ENCODE measurements at regions not wholly inside any gene's neighbourhood (a gene's known extent, or its start where the extent isn't known, plus 50 kb on each side); places are given as distances from the start of the nearest gene placed in this dataset.

GRCh38 chr3:11696054-11696453, 52.3 kb upstream of the VGLL4 start:
- TF ChIP-seq CTCF (conservative IDR thresholded peaks at IDR 0.05) (no peak), ZFX (IDR thresholded peaks at IDR 0.05) (no peak)

Measured in C4-2B (cell line).